ENCODE measurements at regions not wholly inside any gene's neighbourhood (a gene's known extent, or its start where the extent isn't known, plus 50 kb on each side); places are given as distances from the start of the nearest gene placed in this dataset.
A peak's percentile ranks its signal among the peaks of the same experiment; 100 is the strongest.

DNA sequence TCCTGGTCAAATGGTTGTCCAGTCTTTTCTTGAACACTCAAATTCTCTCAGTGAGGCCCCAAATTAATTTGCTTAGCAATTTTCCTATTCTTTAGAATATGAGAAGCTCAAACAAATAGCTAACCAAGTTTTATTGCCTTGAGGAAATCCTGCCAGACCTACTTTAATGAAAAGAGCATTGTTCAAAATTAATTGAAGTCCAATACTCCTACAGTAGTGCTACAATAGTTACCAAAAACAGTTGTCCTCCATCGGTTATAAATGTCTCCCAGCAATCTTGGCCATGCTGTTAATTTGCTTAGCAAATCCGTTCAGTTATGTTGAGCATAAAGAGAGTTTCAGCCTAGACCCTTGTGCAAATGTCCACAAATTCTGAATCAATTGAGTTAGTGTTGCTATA lies 112.9 kb downstream of the MAB21L3 start:
- H3K27ac ChIP-seq, result no peak overlapping the region
- intact Hi-C loops (cut with DNase I), result no loop called here
- ATAC-seq, result no peak
- no peaks in the 10 kb centered on the region for H3K4me1 ChIP-seq
- H3K9me3 ChIP-seq, result no peaks in the 10 kb centered on the region
- no peaks in the 10 kb centered on the region for H3K36me3 ChIP-seq
- no peaks in the 10 kb centered on the region for H3K27me3 ChIP-seq
- no peak overlapping the region for H3K4me3 ChIP-seq
- TF ChIP-seq, protein P1, sequence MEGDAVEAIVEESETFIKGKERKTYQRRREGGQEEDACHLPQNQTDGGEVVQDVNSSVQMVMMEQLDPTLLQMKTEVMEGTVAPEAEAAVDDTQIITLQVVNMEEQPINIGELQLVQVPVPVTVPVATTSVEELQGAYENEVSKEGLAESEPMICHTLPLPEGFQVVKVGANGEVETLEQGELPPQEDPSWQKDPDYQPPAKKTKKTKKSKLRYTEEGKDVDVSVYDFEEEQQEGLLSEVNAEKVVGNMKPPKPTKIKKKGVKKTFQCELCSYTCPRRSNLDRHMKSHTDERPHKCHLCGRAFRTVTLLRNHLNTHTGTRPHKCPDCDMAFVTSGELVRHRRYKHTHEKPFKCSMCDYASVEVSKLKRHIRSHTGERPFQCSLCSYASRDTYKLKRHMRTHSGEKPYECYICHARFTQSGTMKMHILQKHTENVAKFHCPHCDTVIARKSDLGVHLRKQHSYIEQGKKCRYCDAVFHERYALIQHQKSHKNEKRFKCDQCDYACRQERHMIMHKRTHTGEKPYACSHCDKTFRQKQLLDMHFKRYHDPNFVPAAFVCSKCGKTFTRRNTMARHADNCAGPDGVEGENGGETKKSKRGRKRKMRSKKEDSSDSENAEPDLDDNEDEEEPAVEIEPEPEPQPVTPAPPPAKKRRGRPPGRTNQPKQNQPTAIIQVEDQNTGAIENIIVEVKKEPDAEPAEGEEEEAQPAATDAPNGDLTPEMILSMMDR (IDR thresholded peaks at IDR 0.05), result no peak
- DNase-seq, result no peak

DNA sequence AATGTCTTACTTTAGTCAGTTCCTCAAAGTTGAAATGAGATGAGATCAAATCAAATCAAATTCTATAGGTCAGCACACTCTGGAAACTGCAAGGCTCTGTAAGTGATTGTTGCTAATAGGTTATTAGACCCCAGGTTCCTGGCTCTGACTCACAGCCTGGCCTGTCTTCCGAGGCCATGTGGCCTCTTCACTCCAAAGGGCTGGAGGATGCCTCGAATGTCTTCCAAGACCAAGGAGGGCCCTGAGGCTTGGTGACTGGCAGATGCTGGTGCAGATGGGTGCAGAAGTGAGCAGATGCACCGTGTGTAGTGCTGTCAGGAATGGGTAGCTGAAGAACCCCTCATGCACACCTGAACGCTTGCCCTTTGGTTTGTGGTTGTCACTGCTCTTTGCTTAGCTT lies 113.4 kb downstream of the MAB21L3 start:
- DNase-seq (no peak), ATAC-seq (no peak)
- Histone ChIP-seq H3K36me3 (no peaks in the 10 kb centered on the region), H3K27ac (no peak overlapping the region), H3K4me3 (no peak overlapping the region), H3K9me3 (no peaks in the 10 kb centered on the region), H3K4me1 (no peaks in the 10 kb centered on the region), H3K27me3 (no peaks in the 10 kb centered on the region)
- intact Hi-C loops (cut with DNase I), result no loop called here
- TF ChIP-seq, protein P1 (IDR thresholded peaks at IDR 0.05), result no peak

DNA sequence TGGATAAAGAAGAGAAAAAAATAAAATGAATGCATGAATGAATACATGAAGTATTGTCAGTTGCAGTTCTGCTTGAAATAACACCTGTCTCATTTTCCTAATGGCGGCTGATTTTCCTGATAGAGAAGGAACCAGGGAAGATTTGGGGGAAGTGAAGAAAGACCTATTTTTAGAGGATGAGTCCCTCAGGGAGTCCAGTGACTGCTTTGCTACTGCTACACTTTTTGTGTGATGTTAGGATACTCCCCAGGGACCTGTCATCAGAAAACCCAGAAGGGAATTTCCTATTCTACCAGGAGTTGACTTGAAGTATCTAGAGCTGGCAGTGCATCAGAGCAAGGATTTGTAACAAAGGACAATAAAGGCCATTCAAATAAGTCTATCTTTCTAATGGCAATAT lies 114.8 kb downstream of the MAB21L3 start:
- Histone ChIP-seq H3K27me3 (no peaks in the 10 kb centered on the region), H3K4me1 (no peaks in the 10 kb centered on the region), H3K27ac (no peak overlapping the region), H3K36me3 (no peaks in the 10 kb centered on the region), H3K9me3 (no peaks in the 10 kb centered on the region), H3K4me3 (no peak overlapping the region)
- TF ChIP-seq, protein P1 (IDR thresholded peaks at IDR 0.05), result no peak
- DNase-seq (no peak), ATAC-seq (no peak)
- intact Hi-C loops (cut with DNase I), result no loop called here

DNA sequence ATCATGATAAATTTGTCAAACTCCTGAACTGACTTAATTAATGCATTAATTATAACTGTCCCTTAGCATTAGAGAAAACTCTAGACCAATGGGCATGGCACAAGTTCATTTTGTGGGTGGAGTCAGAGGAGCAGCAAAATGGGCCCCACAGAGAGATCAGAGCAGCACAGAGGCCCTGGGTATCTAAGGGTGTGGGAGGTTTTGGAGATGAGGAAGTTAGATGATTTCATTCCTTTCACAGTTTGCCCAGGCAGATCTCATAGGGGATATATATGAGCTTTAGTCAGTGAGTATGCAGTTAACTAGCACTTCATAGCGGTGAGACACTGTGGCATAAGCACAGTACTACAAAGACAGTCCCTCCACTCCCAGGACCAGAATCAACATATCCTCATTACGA lies 117.3 kb downstream of the MAB21L3 start:
- Histone ChIP-seq H3K36me3 (no peaks in the 10 kb centered on the region), H3K4me3 (no peak overlapping the region), H3K4me1 (no peaks in the 10 kb centered on the region), H3K27ac (no peak overlapping the region), H3K9me3 (no peaks in the 10 kb centered on the region), H3K27me3 (no peaks in the 10 kb centered on the region)
- intact Hi-C loops (cut with DNase I), result no loop called here
- TF ChIP-seq, protein P1 (IDR thresholded peaks at IDR 0.05), result no peak
- ATAC-seq (no peak), DNase-seq (no peak)

DNA sequence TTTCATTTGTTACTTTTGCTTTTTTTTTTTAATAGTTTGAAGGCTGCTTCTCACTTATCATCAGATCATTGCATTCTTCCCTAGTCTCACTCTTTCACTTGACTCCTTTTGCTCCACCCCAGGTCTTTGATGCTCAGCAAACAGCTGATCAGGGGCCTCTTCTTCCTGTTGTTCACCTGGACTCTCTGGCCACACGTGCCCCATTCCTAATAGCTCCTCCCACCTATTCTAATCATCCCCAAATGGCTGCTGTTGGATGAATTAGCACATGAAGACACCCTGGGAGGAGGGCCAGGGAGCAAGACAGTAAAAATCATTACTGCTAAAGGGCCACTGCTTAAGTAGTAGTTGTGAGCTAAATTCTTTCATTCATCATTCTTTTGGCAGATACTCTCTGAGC lies 119.5 kb downstream of the MAB21L3 start:
- no peaks in the 10 kb centered on the region for H3K27me3 ChIP-seq
- H3K36me3 ChIP-seq, result no peaks in the 10 kb centered on the region
- no peaks in the 10 kb centered on the region for H3K9me3 ChIP-seq
- no peak overlapping the region for H3K4me3 ChIP-seq
- H3K4me1 ChIP-seq, result no peaks in the 10 kb centered on the region
- no peak overlapping the region for H3K27ac ChIP-seq
- ATAC-seq (no peak), DNase-seq (no peak)
- TF ChIP-seq, protein P1 (IDR thresholded peaks at IDR 0.05), result no peak
- intact Hi-C loops (cut with DNase I), result no loop called here

DNA sequence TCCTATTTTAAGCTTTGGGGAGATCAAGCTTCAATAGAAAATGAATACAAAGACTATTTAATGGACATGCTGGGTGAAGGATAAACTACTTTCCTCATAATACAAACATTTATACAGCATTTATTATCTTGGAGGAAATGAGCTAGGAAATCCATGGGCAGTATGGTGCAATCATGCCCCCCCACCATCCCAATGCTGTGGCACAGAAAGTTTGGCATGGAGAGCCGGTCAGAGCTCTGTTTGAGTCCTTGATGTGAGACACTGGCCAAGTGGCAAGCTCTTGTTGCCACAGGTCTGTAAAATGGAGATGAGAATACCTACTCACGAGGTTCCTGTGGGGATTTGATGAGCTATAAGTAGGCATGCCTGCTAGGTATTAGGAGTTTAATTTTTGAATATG lies 120.6 kb downstream of the MAB21L3 start:
- no peaks in the 10 kb centered on the region for H3K9me3 ChIP-seq
- no peaks in the 10 kb centered on the region for H3K36me3 ChIP-seq
- H3K27me3 ChIP-seq, result no peaks in the 10 kb centered on the region
- DNase-seq (peak; percentile 68), ATAC-seq (peak; percentile 63)
- no peaks in the 10 kb centered on the region for H3K4me1 ChIP-seq
- no peak overlapping the region for H3K27ac ChIP-seq
- intact Hi-C loops (cut with DNase I), result no loop called here
- H3K4me3 ChIP-seq, result no peak overlapping the region
- TF ChIP-seq, protein P1 (IDR thresholded peaks at IDR 0.05), result no peak
